ENCODE measurements at regions not wholly inside any gene's neighbourhood (a gene's known extent, or its start where the extent isn't known, plus 50 kb on each side); places are given as distances from the start of the nearest gene placed in this dataset.

GRCh38 chrX:118207831-118208453 is 91.3 kb upstream of the KLHL13 start (continued):
- TF ChIP-seq GABPA (IDR thresholded peaks at IDR 0.05; ENCODE audit: borderline replicate concordance, insufficient read depth, low read length) (no peak), ATF2 (IDR thresholded peaks at IDR 0.05; ENCODE audit: low read length) (no peak), CBX5 (IDR thresholded peaks at IDR 0.05; ENCODE audit: low read depth, low read length) (no peak), CHD1 (IDR thresholded peaks at IDR 0.05; ENCODE audit: low read depth, low read length) (no peak), TAF7 (optimal IDR thresholded peaks at IDR 0.05; ENCODE audit: borderline replicate concordance, low read depth, low read length) (no peak)

Measured in H1 (cell line).